Ascending aorta (tissue), 2 donors: ENCODE measurements at regions not wholly inside any gene's neighbourhood (a gene's known extent, or its start where the extent isn't known, plus 50 kb on each side); places are given as distances from the start of the nearest gene placed in this dataset.

ENCODE experiments used
- DNase-seq, 2 donors: peaks; one replicate each; pipeline ENCODE4 v3.0.0-alpha.2; 2019; ENCODE audit warnings: low spot score in 2 of 2
- H3K27ac ChIP-seq, 2 donors: fragments of 200-600 bp; sonication (generic); one replicate each; pipeline ENCODE4 v1.5.1; 2016 to 2017; ENCODE audit warnings: mild to moderate bottlenecking in 1 of 2
- H3K27me3 ChIP-seq: fragments of 200-600 bp; sonication (generic); one replicate; pipeline ENCODE4 v1.5.1; 2017
- H3K36me3 ChIP-seq, 2 donors: fragments of 200-600 bp; sonication (generic); one replicate each; pipeline ENCODE4 v1.5.1; 2016
- H3K4me1 ChIP-seq, 2 donors: fragments of 200-600 bp; sonication (generic); one replicate each; pipeline ENCODE4 v1.5.1; 2016 to 2017; ENCODE audit warnings: mild to moderate bottlenecking in 1 of 2
- H3K4me3 ChIP-seq, 2 donors: fragments of 200-600 bp; sonication (generic); one replicate each; pipeline ENCODE4 v1.5.1; 2016 to 2017; ENCODE audit warnings: mild to moderate bottlenecking in 1 of 2
- H3K9me3 ChIP-seq, 2 donors: fragments of 200-600 bp; sonication (generic); one replicate each; pipeline ENCODE4 v1.5.1; 2016
- intact Hi-C: fragments of 100-400 bp; cut with DNase I; formaldehyde crosslinking; loops from one replicate; pipeline ENCODE4 v1.15.1; 2023
- TF ChIP-seq, protein P1 (sequence below), 3 experiments: fragments of 200-600 bp in 2 of 3; fragments of 450-650 bp in 1 of 3; sonication (generic) in 2 of 3; IDR thresholded peaks; one replicate each; pipeline ENCODE4 v1.5.1; 2016 to 2019; ENCODE audit warnings: antibody characterized with exemption in 3 of 3, mild to moderate bottlenecking in 1 of 3, moderate library complexity in 1 of 3

DNA sequence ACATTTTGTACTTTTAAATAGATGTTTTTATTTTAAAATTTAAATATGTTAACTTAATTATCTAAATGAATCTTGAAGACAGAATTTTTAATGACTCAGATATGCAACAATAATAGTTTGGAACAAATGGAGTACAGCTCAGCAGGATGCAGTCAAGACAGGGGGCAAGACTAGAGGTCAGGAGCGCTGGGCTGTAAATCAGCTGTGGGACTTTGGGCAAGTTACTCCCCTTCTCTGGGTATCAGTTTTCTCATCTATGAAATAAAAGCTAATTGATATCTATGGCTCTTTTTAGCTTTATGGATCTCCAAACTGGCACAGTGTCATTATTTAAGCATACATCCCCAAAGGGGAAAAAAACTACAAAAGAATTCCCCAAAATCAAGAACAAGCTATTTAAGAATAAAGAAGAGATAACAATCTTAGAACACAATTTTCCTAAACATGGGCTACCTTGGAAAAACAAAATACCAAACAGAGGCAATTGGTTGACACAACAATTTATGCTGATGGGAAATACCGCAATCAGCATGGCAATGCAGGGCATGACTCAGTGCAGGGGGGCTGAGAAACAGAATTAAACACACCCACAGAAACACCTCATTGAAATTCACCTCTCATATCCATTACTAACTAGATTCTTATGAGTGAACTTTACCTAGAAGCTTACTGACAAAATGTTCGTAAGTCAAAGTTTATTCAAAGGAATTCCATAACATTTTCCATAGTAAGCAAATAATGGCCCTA is 188.2 kb downstream of the SIM1 start:
- no peaks in the 10 kb centered on the region for H3K27me3 ChIP-seq
- no peaks in the 10 kb centered on the region for H3K9me3 ChIP-seq
- DNase-seq = no peak
- no peak overlapping the region for H3K27ac ChIP-seq
- TF ChIP-seq, protein P1, sequence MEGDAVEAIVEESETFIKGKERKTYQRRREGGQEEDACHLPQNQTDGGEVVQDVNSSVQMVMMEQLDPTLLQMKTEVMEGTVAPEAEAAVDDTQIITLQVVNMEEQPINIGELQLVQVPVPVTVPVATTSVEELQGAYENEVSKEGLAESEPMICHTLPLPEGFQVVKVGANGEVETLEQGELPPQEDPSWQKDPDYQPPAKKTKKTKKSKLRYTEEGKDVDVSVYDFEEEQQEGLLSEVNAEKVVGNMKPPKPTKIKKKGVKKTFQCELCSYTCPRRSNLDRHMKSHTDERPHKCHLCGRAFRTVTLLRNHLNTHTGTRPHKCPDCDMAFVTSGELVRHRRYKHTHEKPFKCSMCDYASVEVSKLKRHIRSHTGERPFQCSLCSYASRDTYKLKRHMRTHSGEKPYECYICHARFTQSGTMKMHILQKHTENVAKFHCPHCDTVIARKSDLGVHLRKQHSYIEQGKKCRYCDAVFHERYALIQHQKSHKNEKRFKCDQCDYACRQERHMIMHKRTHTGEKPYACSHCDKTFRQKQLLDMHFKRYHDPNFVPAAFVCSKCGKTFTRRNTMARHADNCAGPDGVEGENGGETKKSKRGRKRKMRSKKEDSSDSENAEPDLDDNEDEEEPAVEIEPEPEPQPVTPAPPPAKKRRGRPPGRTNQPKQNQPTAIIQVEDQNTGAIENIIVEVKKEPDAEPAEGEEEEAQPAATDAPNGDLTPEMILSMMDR (IDR thresholded peaks at IDR 0.05) = no peak
- H3K4me1 ChIP-seq = no peaks in the 10 kb centered on the region
- intact Hi-C loops = no loop called here
- H3K4me3 ChIP-seq = no peak overlapping the region
- H3K36me3 ChIP-seq = no peaks in the 10 kb centered on the region

GRCh38 chr6:100274147-100274546 is 190.6 kb downstream of the SIM1 start:
- H3K27ac ChIP-seq = no peak overlapping the region
- intact Hi-C loops = no loop called here
- no peaks in the 10 kb centered on the region for H3K36me3 ChIP-seq
- H3K4me3 ChIP-seq = no peak overlapping the region
- no peaks in the 10 kb centered on the region for H3K9me3 ChIP-seq
- no peaks in the 10 kb centered on the region for H3K4me1 ChIP-seq
- TF ChIP-seq, protein P1 (IDR thresholded peaks at IDR 0.05) = no peak
- H3K27me3 ChIP-seq = no peaks in the 10 kb centered on the region
- DNase-seq = no peak

- TF ChIP-seq, protein P1 (IDR thresholded peaks at IDR 0.05) = no peak
- no peaks in the 10 kb centered on the region for H3K4me1 ChIP-seq
- no peak for DNase-seq
- intact Hi-C loops = no loop called here
- no peak overlapping the region for H3K27ac ChIP-seq
- no peaks in the 10 kb centered on the region for H3K9me3 ChIP-seq
- H3K27me3 ChIP-seq = no peaks in the 10 kb centered on the region
- no peaks in the 10 kb centered on the region for H3K36me3 ChIP-seq
- H3K4me3 ChIP-seq = no peak overlapping the region
These were observed 193.1 kb downstream of the SIM1 start for GRCh38 chr6:100271625-100272024.

DNA sequence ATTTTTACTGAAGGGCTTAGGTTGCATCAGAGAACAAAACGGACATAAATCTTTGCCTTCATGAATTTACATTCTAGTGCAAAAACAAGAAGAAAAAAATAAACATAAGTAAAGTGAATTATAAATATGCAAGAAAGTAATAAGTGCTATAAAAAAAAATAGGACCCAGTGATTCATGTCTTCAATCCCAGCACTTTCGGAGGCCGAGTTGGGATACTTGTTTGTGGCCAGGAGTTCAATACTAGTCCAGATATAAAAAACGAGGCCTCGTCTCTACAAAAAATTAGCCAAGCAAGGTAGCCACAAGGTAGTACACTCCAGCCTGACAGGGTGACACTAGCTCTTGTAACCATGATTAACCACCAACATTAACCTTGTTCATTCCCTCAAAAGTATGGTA is 193.5 kb downstream of the SIM1 start:
- TF ChIP-seq, protein P1 (IDR thresholded peaks at IDR 0.05) = no peak
- Histone ChIP-seq H3K4me1 (no peaks in the 10 kb centered on the region), H3K4me3 (no peak overlapping the region), H3K9me3 (no peaks in the 10 kb centered on the region), H3K27ac (no peak overlapping the region), H3K27me3 (no peaks in the 10 kb centered on the region), H3K36me3 (no peaks in the 10 kb centered on the region)
- no peak for DNase-seq
- intact Hi-C loops = no loop called here

DNA sequence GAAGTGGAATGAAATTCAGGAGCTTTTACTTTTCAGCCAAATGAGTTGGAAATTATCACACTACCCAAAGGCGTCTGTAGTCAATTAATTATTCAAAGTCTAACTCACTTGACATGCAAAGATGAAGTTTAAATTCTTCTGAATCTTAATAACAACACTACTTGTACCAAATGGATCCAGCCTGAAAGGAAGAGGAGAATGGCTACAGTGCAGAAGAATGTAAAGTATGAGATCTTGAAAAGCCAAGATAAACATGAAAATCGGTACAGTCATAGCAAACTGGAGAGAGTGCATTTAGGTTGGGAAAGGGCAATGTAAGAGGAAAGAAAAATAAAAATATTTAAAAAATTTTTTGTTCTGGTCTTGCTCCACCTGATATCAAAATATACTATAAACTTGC is 195.5 kb downstream of the SIM1 start:
- H3K36me3 ChIP-seq = no peaks in the 10 kb centered on the region
- H3K4me1 ChIP-seq = no peaks in the 10 kb centered on the region
- H3K27me3 ChIP-seq = no peaks in the 10 kb centered on the region
- no peaks in the 10 kb centered on the region for H3K9me3 ChIP-seq
- intact Hi-C loops = no loop called here
- TF ChIP-seq, protein P1 (IDR thresholded peaks at IDR 0.05) = no peak
- no peak for DNase-seq
- H3K27ac ChIP-seq = no peak overlapping the region
- no peak overlapping the region for H3K4me3 ChIP-seq

DNA sequence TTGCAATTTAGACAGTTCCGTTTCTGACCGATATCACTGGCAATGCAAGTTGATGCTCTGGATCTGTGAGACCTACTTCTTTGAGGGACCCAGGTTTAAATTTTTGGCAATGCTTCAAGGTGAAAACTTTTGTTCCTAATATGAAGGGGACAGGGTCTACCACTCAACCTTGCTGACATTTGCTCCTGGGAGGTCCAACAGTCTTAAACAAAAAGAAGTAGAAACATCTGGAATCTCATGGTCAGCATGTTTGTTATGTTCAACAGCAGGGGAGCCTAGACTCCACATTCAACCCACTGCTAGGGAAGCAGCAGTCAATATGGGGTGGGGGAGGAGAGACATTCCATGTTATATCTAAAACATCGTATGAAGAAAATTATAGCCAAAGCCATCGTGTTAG is 196.4 kb downstream of the SIM1 start:
- Histone ChIP-seq H3K36me3 (no peaks in the 10 kb centered on the region), H3K27me3 (no peaks in the 10 kb centered on the region), H3K4me3 (no peak overlapping the region), H3K9me3 (no peaks in the 10 kb centered on the region), H3K27ac (no peak overlapping the region), H3K4me1 (no peaks in the 10 kb centered on the region)
- intact Hi-C loops = no loop called here
- DNase-seq = no peak
- TF ChIP-seq, protein P1 (IDR thresholded peaks at IDR 0.05) = no peak
